Keratinocyte (primary cell): ENCODE measurements at regions not wholly inside any gene's neighbourhood (a gene's known extent, or its start where the extent isn't known, plus 50 kb on each side); places are given as distances from the start of the nearest gene placed in this dataset.

Experiments used
- DNase-seq: peaks from one replicate; pipeline ENCODE4 v3.0.0-alpha.2; 2011; ENCODE audit warnings: low read depth, missing footprints, low spot score
- FAIRE-seq: peaks from 2 replicates; lab custom pipeline; 2011; peaks lifted over from hg19 to GRCh38; lab: Jason Lieb, UNC
- H2AFZ ChIP-seq: 2 replicates; pipeline ENCODE4 v1.6.0; 2012; ENCODE audit warnings: low read length, control low read depth, inconsistent platforms; ENCODE audit not compliant: control insufficient read depth
- H3K27ac ChIP-seq: 2 replicates; pipeline ENCODE4 v1.5.1; 2011; ENCODE audit warnings: low read length; ENCODE audit not compliant: control insufficient read depth, insufficient read depth
- H3K27me3 ChIP-seq: 3 replicates; pipeline ENCODE4 v1.6.0; 2011; ENCODE audit warnings: low read length; ENCODE audit not compliant: control insufficient read depth, insufficient read depth; ENCODE audit errors: extremely low read depth
- H3K36me3 ChIP-seq, 2 experiments: 2 replicates in 1 of 2; 3 replicates in 1 of 2; pipeline ENCODE4 v1.5.1; 2011; ENCODE audit warnings: low read length in 2 of 2, mild to moderate bottlenecking in 1 of 2; ENCODE audit not compliant: control insufficient read depth in 2 of 2, insufficient read depth in 2 of 2; ENCODE audit errors: extremely low read depth in 1 of 2
- H3K4me1 ChIP-seq: 3 replicates; pipeline ENCODE4 v1.5.1; 2011; ENCODE audit warnings: low read length; ENCODE audit not compliant: control insufficient read depth, insufficient read depth; ENCODE audit errors: extremely low read depth
- H3K4me2 ChIP-seq: 3 replicates; pipeline ENCODE4 v1.6.0; 2011; ENCODE audit warnings: low read depth, low read length; ENCODE audit not compliant: control insufficient read depth, insufficient read depth; ENCODE audit errors: extremely low read depth
- H3K4me3 ChIP-seq, 3 experiments: fragments of 200-600 bp in 1 of 3; sonication (generic) in 1 of 3; 2 replicates in 2 of 3; 3 replicates in 1 of 3; pipeline ENCODE4 v1.5.1; 2011 to 2016; ENCODE audit warnings: low read length in 3 of 3, mild to moderate bottlenecking in 3 of 3, control low read depth in 2 of 3, inconsistent platforms in 1 of 3, low read depth in 1 of 3, mixed read lengths in 1 of 3, mixed run types in 1 of 3, moderate library complexity in 1 of 3; ENCODE audit not compliant: control insufficient read depth in 2 of 3, insufficient read depth in 2 of 3; ENCODE audit errors: extremely low read depth in 1 of 3
- H3K79me2 ChIP-seq: 2 replicates; pipeline ENCODE4 v1.6.0; 2012; ENCODE audit warnings: low read length; ENCODE audit not compliant: control insufficient read depth, insufficient read depth
- H3K9ac ChIP-seq: 3 replicates; pipeline ENCODE4 v1.6.0; 2011; ENCODE audit warnings: low read length; ENCODE audit not compliant: control insufficient read depth, insufficient read depth; ENCODE audit errors: extremely low read depth
- H3K9me1 ChIP-seq: 3 replicates; pipeline ENCODE4 v1.6.0; 2011; ENCODE audit warnings: low read length; ENCODE audit not compliant: control insufficient read depth, insufficient read depth; ENCODE audit errors: extremely low read depth
- H3K9me3 ChIP-seq: 2 replicates; pipeline ENCODE4 v1.5.1; 2012; ENCODE audit warnings: low read depth, low read length; ENCODE audit not compliant: control insufficient read depth
- H4K20me1 ChIP-seq: 3 replicates; pipeline ENCODE4 v1.6.0; 2011; ENCODE audit warnings: low read length; ENCODE audit not compliant: control insufficient read depth, insufficient read depth; ENCODE audit errors: extremely low read depth
- EZH2 ChIP-seq: IDR thresholded peaks from one replicate; pipeline ENCODE4 v1.6.1; 2012; ENCODE audit warnings: inconsistent platforms, mild to moderate bottlenecking, low read length, moderate library complexity
- dilution Hi-C: fragments of 300-500 bp; cut with MboI; formaldehyde crosslinking; loops from one replicate; pipeline ENCODE4 v1.7.0; 2020; ENCODE audit warnings: low sequenced_read_pairs; ENCODE audit not compliant: extremely low pct_ligation_motif_present
- TF ChIP-seq, protein P1 (sequence below), 3 experiments: IDR thresholded peaks in 1 of 3; conservative IDR thresholded peaks in 1 of 3; optimal IDR thresholded peaks in 1 of 3; 2 replicates in 2 of 3; 3 replicates in 1 of 3; pipeline versions ENCODE3 to v1.5.1; 2011; ENCODE audit warnings: low read length in 3 of 3, mild to moderate bottlenecking in 3 of 3, moderate library complexity in 2 of 3, control low read depth in 1 of 3, inconsistent platforms in 1 of 3; ENCODE audit not compliant: insufficient read depth in 2 of 3; ENCODE audit errors: extremely low read depth in 1 of 3

DNA sequence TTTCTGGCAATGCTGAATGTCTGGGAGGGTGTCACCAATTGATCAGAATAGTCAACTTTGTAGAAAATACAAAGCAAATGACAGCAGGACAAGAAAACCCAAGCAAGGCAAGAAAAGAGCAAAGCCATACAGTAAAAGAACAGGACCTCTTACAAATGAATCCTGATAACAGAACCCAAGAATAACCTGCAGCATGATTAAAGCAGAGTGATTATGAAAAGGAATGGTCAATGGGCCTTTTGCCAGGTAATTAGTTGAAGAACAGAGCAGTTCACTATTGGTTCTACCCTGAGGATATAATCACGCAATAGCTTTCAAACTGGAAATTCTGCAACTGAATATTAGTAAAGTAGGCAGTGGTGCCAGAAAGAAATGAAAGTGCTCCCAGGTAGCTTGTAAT, 319.8 kb downstream of the FRK start:
- no peak overlapping the region for H3K27ac ChIP-seq
- H3K4me2 ChIP-seq, result no peak overlapping the region
- no peaks in the 10 kb centered on the region for H4K20me1 ChIP-seq
- H3K4me3 ChIP-seq, result no peak overlapping the region
- FAIRE-seq, result no peak
- DNase-seq, result no peak
- H3K4me1 ChIP-seq, result no peaks in the 10 kb centered on the region
- H3K9me3 ChIP-seq, result no peaks in the 10 kb centered on the region
- H3K27me3 ChIP-seq, result no peaks in the 10 kb centered on the region
- dilution Hi-C loops, result no loop called here
- H3K79me2 ChIP-seq, result no peaks in the 10 kb centered on the region
- TF ChIP-seq EZH2, result no peak
- TF ChIP-seq, protein P1, sequence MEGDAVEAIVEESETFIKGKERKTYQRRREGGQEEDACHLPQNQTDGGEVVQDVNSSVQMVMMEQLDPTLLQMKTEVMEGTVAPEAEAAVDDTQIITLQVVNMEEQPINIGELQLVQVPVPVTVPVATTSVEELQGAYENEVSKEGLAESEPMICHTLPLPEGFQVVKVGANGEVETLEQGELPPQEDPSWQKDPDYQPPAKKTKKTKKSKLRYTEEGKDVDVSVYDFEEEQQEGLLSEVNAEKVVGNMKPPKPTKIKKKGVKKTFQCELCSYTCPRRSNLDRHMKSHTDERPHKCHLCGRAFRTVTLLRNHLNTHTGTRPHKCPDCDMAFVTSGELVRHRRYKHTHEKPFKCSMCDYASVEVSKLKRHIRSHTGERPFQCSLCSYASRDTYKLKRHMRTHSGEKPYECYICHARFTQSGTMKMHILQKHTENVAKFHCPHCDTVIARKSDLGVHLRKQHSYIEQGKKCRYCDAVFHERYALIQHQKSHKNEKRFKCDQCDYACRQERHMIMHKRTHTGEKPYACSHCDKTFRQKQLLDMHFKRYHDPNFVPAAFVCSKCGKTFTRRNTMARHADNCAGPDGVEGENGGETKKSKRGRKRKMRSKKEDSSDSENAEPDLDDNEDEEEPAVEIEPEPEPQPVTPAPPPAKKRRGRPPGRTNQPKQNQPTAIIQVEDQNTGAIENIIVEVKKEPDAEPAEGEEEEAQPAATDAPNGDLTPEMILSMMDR (optimal IDR thresholded peaks at IDR 0.05 in 1 of 3, IDR thresholded peaks at IDR 0.05 in 1 of 3, conservative IDR thresholded peaks at IDR 0.05 in 1 of 3; ENCODE audit: extremely low read depth in 1 of 3, insufficient read depth in 2 of 3, low read length in 3 of 3), result no peak
- H3K9ac ChIP-seq, result no peak overlapping the region
- no peak overlapping the region for H2AFZ ChIP-seq
- H3K9me1 ChIP-seq, result no peaks in the 10 kb centered on the region
- no peaks in the 10 kb centered on the region for H3K36me3 ChIP-seq

DNA sequence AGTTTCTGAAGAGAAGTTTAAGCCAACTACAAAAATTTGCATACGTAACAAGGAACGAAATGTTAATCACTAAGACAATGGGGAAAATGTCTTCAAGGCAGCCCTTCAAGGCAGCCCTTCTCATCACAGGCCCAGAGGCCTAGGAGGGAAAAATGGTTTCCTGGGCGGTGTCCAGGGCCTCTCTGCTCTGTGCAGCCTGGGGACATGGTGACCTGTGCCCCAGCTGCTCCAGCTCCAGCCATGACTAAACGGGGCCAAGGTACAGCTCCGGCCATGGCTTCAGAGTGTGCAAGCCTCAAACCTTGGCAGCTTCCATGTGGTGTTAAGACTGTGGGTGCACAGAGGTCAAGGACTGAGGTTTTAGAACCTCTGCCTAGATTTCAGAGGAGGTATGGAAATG, 325.1 kb downstream of the FRK start:
- FAIRE-seq, result no peak
- no peaks in the 10 kb centered on the region for H3K79me2 ChIP-seq
- no peak overlapping the region for H3K4me2 ChIP-seq
- H3K9me3 ChIP-seq, result no peaks in the 10 kb centered on the region
- H3K27me3 ChIP-seq, result no peaks in the 10 kb centered on the region
- no peaks in the 10 kb centered on the region for H3K4me1 ChIP-seq
- no peak overlapping the region for H3K27ac ChIP-seq
- H2AFZ ChIP-seq, result no peak overlapping the region
- H3K4me3 ChIP-seq, result no peak overlapping the region
- DNase-seq, result no peak
- no peaks in the 10 kb centered on the region for H3K9me1 ChIP-seq
- H3K9ac ChIP-seq, result no peak overlapping the region
- H4K20me1 ChIP-seq, result no peaks in the 10 kb centered on the region
- no peak for TF ChIP-seq EZH2
- dilution Hi-C loops, result no loop called here
- no peaks in the 10 kb centered on the region for H3K36me3 ChIP-seq

DNA sequence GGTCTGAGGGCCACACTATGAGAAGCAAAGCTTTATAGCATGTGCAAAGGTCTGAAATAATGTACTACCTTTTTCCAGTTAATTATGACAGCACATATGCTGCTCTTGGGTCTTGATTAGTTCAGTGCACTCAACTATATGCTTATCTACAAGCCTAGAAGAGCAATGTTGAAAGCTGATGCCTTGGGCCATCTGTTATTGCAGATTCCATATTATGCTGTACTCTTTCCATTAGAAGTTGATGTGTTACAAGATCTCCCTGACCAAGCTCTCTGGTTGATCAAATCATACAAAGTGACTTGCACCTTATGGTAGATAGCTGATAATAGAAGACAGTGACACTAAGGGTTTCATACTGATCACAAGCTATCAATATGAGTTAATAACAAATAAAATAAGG, 327.3 kb downstream of the FRK start:
- Histone ChIP-seq H4K20me1 (no peaks in the 10 kb centered on the region), H3K9me3 (no peaks in the 10 kb centered on the region), H3K9ac (no peak overlapping the region), H3K4me3 (no peak overlapping the region), H3K27me3 (no peaks in the 10 kb centered on the region), H3K4me1 (no peaks in the 10 kb centered on the region), H3K9me1 (no peaks in the 10 kb centered on the region), H3K36me3 (no peaks in the 10 kb centered on the region), H3K79me2 (no peaks in the 10 kb centered on the region), H3K27ac (no peak overlapping the region), H2AFZ (no peak overlapping the region), H3K4me2 (no peak overlapping the region)
- TF ChIP-seq EZH2, result no peak
- TF ChIP-seq, protein P1 (optimal IDR thresholded peaks at IDR 0.05 in 1 of 3, IDR thresholded peaks at IDR 0.05 in 1 of 3, conservative IDR thresholded peaks at IDR 0.05 in 1 of 3; ENCODE audit: extremely low read depth in 1 of 3, insufficient read depth in 2 of 3, low read length in 3 of 3), result no peak
- FAIRE-seq (no peak), DNase-seq (no peak)
- dilution Hi-C loops, result no loop called here
